CD4-positive, alpha-beta memory T cell (primary cell): ENCODE measurements at regions not wholly inside any gene's neighbourhood (a gene's known extent, or its start where the extent isn't known, plus 50 kb on each side); places are given as distances from the start of the nearest gene placed in this dataset.

ENCODE experiments used
- CTCF ChIA-PET: fragments of 350-600 bp; sonication (Branson Sonifier 250); formaldehyde crosslinking; loops from one replicate; lab custom pipeline; 2021; ENCODE audit warnings: inconsistent platforms; ENCODE audit not compliant: partially characterized antibody; lab: Charles Lee
- POLR2A ChIA-PET: fragments of 350-600 bp; sonication (Branson Sonifier 250); formaldehyde crosslinking; loops from one replicate; lab custom pipeline; 2021; ENCODE audit not compliant: partially characterized antibody; lab: Charles Lee
- DNase-seq, 5 donors: peaks; one replicate each; pipeline versions ENCODE4 v3.0.0 to v3.0.0-alpha.2; 2020 to 2022; ENCODE audit warnings: mixed read lengths in 1 of 5
- H3K27ac ChIP-seq: one replicate; pipeline ENCODE4 v1.7.0; 2013; ENCODE audit warnings: low read depth, low read length
- H3K27me3 ChIP-seq: 2 replicates; pipeline ENCODE4 v1.7.0; 2013; ENCODE audit warnings: mild to moderate bottlenecking, low read length, moderate library complexity; ENCODE audit not compliant: insufficient read depth
- H3K36me3 ChIP-seq: 2 replicates; pipeline ENCODE4 v1.7.0; 2013; ENCODE audit warnings: mild to moderate bottlenecking, low read length, moderate library complexity; ENCODE audit not compliant: insufficient read depth
- H3K4me1 ChIP-seq: 2 replicates; pipeline ENCODE4 v1.7.0; 2013; ENCODE audit warnings: mild to moderate bottlenecking, low read length, moderate library complexity; ENCODE audit not compliant: insufficient read depth
- H3K4me3 ChIP-seq, 2 donors: one replicate each; pipeline ENCODE4 v1.7.0; 2013; ENCODE audit warnings: low read length in 2 of 2, mild to moderate bottlenecking in 1 of 2
- H3K9me3 ChIP-seq, 2 donors: one replicate each; pipeline ENCODE4 v1.7.0; 2013; ENCODE audit warnings: low read length in 2 of 2, control low read depth in 1 of 2; ENCODE audit not compliant: control insufficient read depth in 1 of 2
- H3K27ac Mint-ChIP-seq, 7 donors: one replicate each; pipeline ENCODE4 v1.8.0; 2020 to 2021; ENCODE audit warnings: mixed read lengths in 7 of 7, mild to moderate bottlenecking in 6 of 7, inconsistent platforms in 3 of 7, moderate library complexity in 3 of 7
- H3K27me3 Mint-ChIP-seq, 2 donors: one replicate each; pipeline ENCODE4 v1.8.0; 2020 to 2021; ENCODE audit warnings: mixed read lengths in 2 of 2
- H3K36me3 Mint-ChIP-seq, 2 donors: one replicate each; pipeline ENCODE4 v1.8.0; 2020 to 2021; ENCODE audit warnings: mixed read lengths in 2 of 2, inconsistent platforms in 1 of 2, mild to moderate bottlenecking in 1 of 2
- H3K4me1 Mint-ChIP-seq, 4 donors: one replicate each; pipeline ENCODE4 v1.8.0; 2020 to 2021; ENCODE audit warnings: mixed read lengths in 4 of 4, mild to moderate bottlenecking in 1 of 4
- H3K4me3 Mint-ChIP-seq, 8 donors: one replicate each; pipeline ENCODE4 v1.8.0; 2020 to 2021; ENCODE audit warnings: mixed read lengths in 8 of 8, mild to moderate bottlenecking in 7 of 8, moderate library complexity in 6 of 8, inconsistent platforms in 3 of 8
- H3K9me3 Mint-ChIP-seq, 8 donors: one replicate each; pipeline ENCODE4 v1.8.0; 2020 to 2021; ENCODE audit warnings: mixed read lengths in 8 of 8, mild to moderate bottlenecking in 5 of 8, inconsistent platforms in 3 of 8, moderate library complexity in 1 of 8
- intact Hi-C: fragments of 100-400 bp; cut with micrococcal nuclease; formaldehyde crosslinking; loops from one replicate; pipeline ENCODE4 v1.15.1; 2023

DNA sequence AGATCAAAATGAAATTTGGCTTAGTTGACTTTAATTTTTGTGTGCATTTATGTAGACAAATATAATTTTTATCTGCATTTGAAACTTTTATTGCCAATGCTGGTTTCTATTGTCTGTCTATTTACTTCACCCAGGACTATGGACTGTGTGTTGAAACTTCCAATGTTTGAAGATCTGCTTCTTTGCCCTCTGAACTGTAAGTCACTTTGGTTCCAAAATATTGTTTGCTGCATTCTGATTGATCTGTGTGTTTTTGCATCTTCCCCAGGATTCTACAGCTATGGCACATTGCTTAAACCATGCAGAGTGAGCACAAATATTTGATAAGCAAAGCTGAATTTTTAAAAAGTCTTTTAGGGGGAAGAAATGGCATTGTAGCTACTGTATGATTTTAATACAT lies 131.0 kb upstream of the SOX5 start:
- H3K27ac Mint-ChIP-seq = no peak overlapping the region
- no peak overlapping the region for H3K4me3 ChIP-seq
- no peaks in the 10 kb centered on the region for H3K4me1 ChIP-seq
- H3K4me1 Mint-ChIP-seq = no peaks in the 10 kb centered on the region
- DNase-seq = no peak
- no peaks in the 10 kb centered on the region for H3K9me3 ChIP-seq
- H3K27me3 Mint-ChIP-seq = peaks cover 0 to 2% of the 10 kb centered on the region in 2 donors
- no peak overlapping the region for H3K4me3 Mint-ChIP-seq
- H3K36me3 ChIP-seq = no peaks in the 10 kb centered on the region
- peaks cover 0 to 5% (median 2%) of the 10 kb centered on the region in 8 donors for H3K9me3 Mint-ChIP-seq
- no peaks in the 10 kb centered on the region for H3K36me3 Mint-ChIP-seq
- H3K27me3 ChIP-seq = no peaks in the 10 kb centered on the region
- ChIA-PET POLR2A (no interaction called here), CTCF (no interaction called here)
- H3K27ac ChIP-seq = no peak overlapping the region
- intact Hi-C loops = no loop called here

DNA sequence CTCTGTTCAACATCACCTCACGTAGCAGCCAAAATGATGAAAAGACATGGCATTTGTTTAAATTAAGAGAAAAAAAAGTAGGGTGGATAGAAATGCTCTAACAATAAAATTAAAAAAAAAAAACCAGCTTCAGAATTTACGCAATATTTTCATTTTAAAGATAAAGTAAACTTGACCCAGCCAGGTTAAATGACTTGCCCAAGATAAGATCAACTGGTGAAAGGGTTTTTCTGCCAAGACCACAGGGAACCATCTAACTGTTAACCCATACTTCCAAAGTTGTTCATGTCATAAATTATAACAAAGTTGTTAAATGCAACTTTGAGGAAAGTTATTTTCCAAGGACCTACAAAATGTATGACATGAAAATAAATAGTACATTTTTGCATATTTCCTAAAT lies 129.6 kb upstream of the SOX5 start:
- no peak for DNase-seq
- Mint-ChIP-seq H3K27me3 (peaks cover 0 to 2% of the 10 kb centered on the region in 2 donors), H3K36me3 (no peaks in the 10 kb centered on the region), H3K4me1 (no peaks in the 10 kb centered on the region), H3K4me3 (no peak overlapping the region), H3K9me3 (peaks cover 0 to 5% (median 3%) of the 10 kb centered on the region in 8 donors), H3K27ac (no peak overlapping the region)
- no peaks in the 10 kb centered on the region for H3K36me3 ChIP-seq
- no peak overlapping the region for H3K27ac ChIP-seq
- ChIA-PET POLR2A (no interaction called here), CTCF (no interaction called here)
- H3K9me3 ChIP-seq = no peaks in the 10 kb centered on the region
- H3K4me1 ChIP-seq = no peaks in the 10 kb centered on the region
- no peaks in the 10 kb centered on the region for H3K27me3 ChIP-seq
- intact Hi-C loops = no loop called here
- H3K4me3 ChIP-seq = no peak overlapping the region

DNA sequence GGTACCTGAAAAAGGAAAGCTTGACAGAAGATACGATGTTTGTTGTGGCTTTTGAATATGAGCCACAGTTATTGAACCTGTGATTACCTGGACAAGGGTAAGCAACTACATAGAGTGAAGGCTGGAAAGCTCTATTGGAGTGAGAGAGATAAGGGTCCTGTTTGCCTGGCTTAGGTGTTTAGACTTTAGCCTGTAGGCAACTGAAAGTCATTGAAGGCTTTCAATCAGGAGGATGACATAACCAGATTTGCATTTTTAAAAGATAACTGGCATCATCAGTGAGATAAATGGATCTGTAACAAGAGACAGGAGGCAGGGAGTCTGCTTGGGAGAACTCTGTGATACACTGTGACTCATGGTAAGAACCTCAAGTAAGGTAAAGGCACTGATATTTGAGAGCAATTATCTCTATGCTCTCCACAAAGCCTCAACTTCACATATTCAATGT lies 128.9 kb upstream of the SOX5 start:
- Histone ChIP-seq H3K27ac (no peak overlapping the region), H3K4me1 (no peaks in the 10 kb centered on the region), H3K4me3 (no peak overlapping the region), H3K36me3 (no peaks in the 10 kb centered on the region), H3K9me3 (no peaks in the 10 kb centered on the region), H3K27me3 (no peaks in the 10 kb centered on the region)
- H3K9me3 Mint-ChIP-seq = peaks cover 0 to 7% (median 2%) of the 10 kb centered on the region in 8 donors
- H3K27ac Mint-ChIP-seq = no peak overlapping the region
- no peaks in the 10 kb centered on the region for H3K4me1 Mint-ChIP-seq
- no peak for DNase-seq
- ChIA-PET POLR2A (no interaction called here), CTCF (no interaction called here)
- intact Hi-C loops = no loop called here
- H3K36me3 Mint-ChIP-seq = no peaks in the 10 kb centered on the region
- no peak overlapping the region for H3K4me3 Mint-ChIP-seq
- H3K27me3 Mint-ChIP-seq = peaks cover 0 to 2% of the 10 kb centered on the region in 2 donors

GRCh38 chr12:24077161-24077560 lies 127.7 kb upstream of the SOX5 start:
- Mint-ChIP-seq H3K27me3 (peaks cover 0 to 2% of the 10 kb centered on the region in 2 donors), H3K27ac (no peak overlapping the region), H3K9me3 (peaks cover 0 to 9% (median 2%) of the 10 kb centered on the region in 8 donors), H3K4me1 (no peaks in the 10 kb centered on the region), H3K4me3 (no peak overlapping the region), H3K36me3 (no peaks in the 10 kb centered on the region)
- Histone ChIP-seq H3K36me3 (no peaks in the 10 kb centered on the region), H3K27me3 (no peaks in the 10 kb centered on the region), H3K9me3 (no peaks in the 10 kb centered on the region), H3K4me1 (no peaks in the 10 kb centered on the region), H3K27ac (no peak overlapping the region), H3K4me3 (no peak overlapping the region)
- intact Hi-C loops = no loop called here
- DNase-seq = no peak
- ChIA-PET POLR2A (no interaction called here), CTCF (no interaction called here)

GRCh38 chr12:24075650-24076049 lies 126.2 kb upstream of the SOX5 start:
- H3K27ac ChIP-seq = no peak overlapping the region
- Mint-ChIP-seq H3K36me3 (no peaks in the 10 kb centered on the region), H3K9me3 (peaks cover 0 to 9% (median 2%) of the 10 kb centered on the region in 8 donors), H3K27me3 (peaks cover 0 to 2% of the 10 kb centered on the region in 2 donors), H3K27ac (no peak overlapping the region), H3K4me1 (no peaks in the 10 kb centered on the region), H3K4me3 (no peak overlapping the region)
- ChIA-PET POLR2A (no interaction called here), CTCF (no interaction called here)
- H3K9me3 ChIP-seq = no peaks in the 10 kb centered on the region
- intact Hi-C loops = no loop called here
- DNase-seq = no peak
- no peaks in the 10 kb centered on the region for H3K36me3 ChIP-seq
- H3K4me1 ChIP-seq = no peaks in the 10 kb centered on the region
- no peak overlapping the region for H3K4me3 ChIP-seq
- no peaks in the 10 kb centered on the region for H3K27me3 ChIP-seq

DNA sequence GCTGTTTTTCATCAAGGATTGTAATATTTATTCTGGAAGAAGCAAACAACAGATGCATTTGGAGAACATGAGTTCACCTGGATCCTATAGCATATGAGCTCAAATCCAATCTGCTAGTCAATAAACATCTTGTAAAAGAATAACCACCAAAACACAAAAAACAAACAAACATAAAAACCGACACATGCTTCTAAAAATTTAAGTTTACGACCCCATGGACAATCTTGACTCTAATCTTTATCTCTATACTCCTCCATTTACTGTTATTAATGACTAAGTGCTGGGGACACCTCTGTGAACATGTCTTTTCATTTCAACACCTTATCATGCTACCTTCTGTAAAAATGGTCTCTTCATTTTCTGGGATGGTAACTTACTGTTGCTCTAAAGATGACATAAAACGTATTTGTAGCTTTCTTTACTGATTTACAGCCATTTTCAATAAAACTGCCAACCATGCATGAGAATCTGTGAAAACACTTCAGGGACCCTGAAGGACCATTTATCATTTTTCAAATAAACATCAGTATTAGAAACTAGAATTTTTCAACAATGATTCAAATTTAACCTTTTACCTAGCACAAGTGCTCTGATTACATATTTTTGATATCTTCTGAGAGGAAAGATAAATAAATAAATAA lies 123.8 kb upstream of the SOX5 start:
- peaks cover 0 to 2% of the 10 kb centered on the region in 2 donors for H3K27me3 Mint-ChIP-seq
- Histone ChIP-seq H3K4me3 (no peak overlapping the region), H3K9me3 (no peaks in the 10 kb centered on the region), H3K36me3 (no peaks in the 10 kb centered on the region), H3K27ac (no peak overlapping the region), H3K4me1 (no peaks in the 10 kb centered on the region), H3K27me3 (no peaks in the 10 kb centered on the region)
- no peak overlapping the region for H3K27ac Mint-ChIP-seq
- H3K9me3 Mint-ChIP-seq = peaks cover 0 to 7% (median 2%) of the 10 kb centered on the region in 8 donors
- no peak for DNase-seq
- intact Hi-C loops = no loop called here
- no peaks in the 10 kb centered on the region for H3K36me3 Mint-ChIP-seq
- H3K4me1 Mint-ChIP-seq = no peaks in the 10 kb centered on the region
- CTCF ChIA-PET = no interaction called here
- POLR2A ChIA-PET = no interaction called here
- H3K4me3 Mint-ChIP-seq = no peak overlapping the region

- H3K36me3 ChIP-seq = no peaks in the 10 kb centered on the region
- no peak for DNase-seq
- H3K27ac Mint-ChIP-seq = no peak overlapping the region
- no peak overlapping the region for H3K4me3 ChIP-seq
- peaks cover 0 to 7% (median under 1%) of the 10 kb centered on the region in 8 donors for H3K9me3 Mint-ChIP-seq
- H3K4me1 ChIP-seq = no peaks in the 10 kb centered on the region
- no peaks in the 10 kb centered on the region for H3K27me3 Mint-ChIP-seq
- H3K9me3 ChIP-seq = no peaks in the 10 kb centered on the region
- ChIA-PET CTCF (no interaction called here), POLR2A (no interaction called here)
- no peaks in the 10 kb centered on the region for H3K4me1 Mint-ChIP-seq
- no peaks in the 10 kb centered on the region for H3K27me3 ChIP-seq
- H3K36me3 Mint-ChIP-seq = no peaks in the 10 kb centered on the region
- intact Hi-C loops = no loop called here
- no peak overlapping the region for H3K4me3 Mint-ChIP-seq
- H3K27ac ChIP-seq = no peak overlapping the region
Measured at GRCh38 chr12:24072302-24072701, 122.8 kb upstream of the SOX5 start.
